Heart right ventricle (tissue), 16 donors: ENCODE measurements at regions not wholly inside any gene's neighbourhood (a gene's known extent, or its start where the extent isn't known, plus 50 kb on each side); places are given as distances from the start of the nearest gene placed in this dataset.

Source experiments
- ATAC-seq, 8 donors: fragments of 200-7000 bp; cut with Tn5 transposase; one replicate each; pipeline ENCODE4 v1.9.1; 2020; ENCODE audit warnings: mild to moderate bottlenecking in 8 of 8, moderate library complexity in 8 of 8, moderate number of reproducible peaks in 1 of 8
- DNase-seq, 2 donors: peaks; one replicate each; pipeline ENCODE4 v3.0.0-alpha.2; 2020
- H3K27ac ChIP-seq, 10 donors: fragments of 200-600 bp; sonication (generic) in 2 of 10; one replicate each; pipeline versions ENCODE4 v1.5.0 to v1.8.0; 2020 to 2022; ENCODE audit warnings: mild to moderate bottlenecking in 3 of 10
- H3K27me3 ChIP-seq, 7 donors: fragments of 200-600 bp; one replicate each; pipeline ENCODE4 v1.8.0; 2021 to 2022; ENCODE audit warnings: mild to moderate bottlenecking in 2 of 7
- H3K36me3 ChIP-seq, 9 donors: fragments of 200-600 bp; sonication (generic) in 1 of 9; one replicate each; pipeline versions ENCODE4 v1.5.0 to v1.8.0; 2020 to 2022; ENCODE audit warnings: mild to moderate bottlenecking in 2 of 9
- H3K4me1 ChIP-seq, 9 donors: fragments of 200-600 bp; sonication (generic) in 1 of 9; one replicate each; pipeline versions ENCODE4 v1.5.0 to v1.8.0; 2020 to 2022; ENCODE audit warnings: mild to moderate bottlenecking in 4 of 9
- H3K4me3 ChIP-seq, 10 donors: fragments of 200-600 bp; sonication (generic) in 2 of 10; one replicate each; pipeline versions ENCODE4 v1.5.0 to v1.8.0; 2020 to 2022; ENCODE audit warnings: mild to moderate bottlenecking in 7 of 10, moderate library complexity in 2 of 10
- H3K9me3 ChIP-seq, 11 donors: fragments of 200-600 bp in 10 of 11; sonication (generic) in 2 of 11; one replicate each; pipeline versions ENCODE4 v1.5.0 to v1.8.0; 2013 to 2022; ENCODE audit warnings: mild to moderate bottlenecking in 2 of 11, control low read depth in 1 of 11, moderate library complexity in 1 of 11
- CTCF ChIP-seq, 9 donors: fragments of 200-600 bp; sonication (generic) in 2 of 9; IDR thresholded peaks; one replicate each; pipeline versions ENCODE4 v1.5.0 to v1.8.0; 2021 to 2022; ENCODE audit warnings: antibody characterized with exemption in 9 of 9, mild to moderate bottlenecking in 5 of 9, moderate library complexity in 1 of 9
- WGBS, 2 donors: extraction: QIAGEN DNeasy Blood & Tissue Kit; methylation state at CpG; one replicate each; pipeline ENCODE4 v1.1.7; 2013; ENCODE audit warnings: inconsistent platforms in 1 of 2; 5-methylcytosine and 5-hydroxymethylcytosine counted together
- intact Hi-C, 10 donors: fragments of 100-400 bp; cut with DNase I; formaldehyde crosslinking; loops; one replicate each; pipeline versions ENCODE4 v1.11.1 to v1.14.2; 2022
- donor health status: Arrhythmogenic right ventricular cardiomyopathy.
- donor health status: ischemic (EF 13 %, LVEDD 7.1; RV severe dilation, severe dysfunction).
- donor health status: healthy with polysubstance abuse.
- donor health status: DM: no; HTN: yes; CAD: no.
- donor health status: DM: no; HTN: no; CAD: no.
- donor health status: ischemic (EF 25% LVEDD 6.9; RV normal size, moderate dysfunction).
- donor health status: ischemic (EF 25% LVEDD 5.7; RV mildly dilated, moderate dysfunction).
- donor health status: healthy.
- donor health status: DM: yes; HTN: yes; CAD: no.
- donor health status: Ischemic cardiomyopathy.
- donor health status: ischemic (EF 35%, LVEDD 5.7; RV mildly dilated, moderate dysfunction).
- donor health status: nonischemic (EF 11% LVEDD 7.7; RV severe dilation, severe dysfunction).
- donor health status: DM: yes; HTN: yes; CAD: no.
- donor health status: PGD.
- donor health status: ischemic (EF 29% LVEDD 5.4; RV normal size, mild dysfunction).
- donor health status: nonischemic (EF 23%, LVEDD 6.1; RV moderate dilation, normal function).

GRCh38 chr18:61225336-61225735, 107.9 kb upstream of the CDH20 start:
- Histone ChIP-seq H3K27ac (no peak overlapping the region), H3K9me3 (no peaks in the 10 kb centered on the region), H3K27me3 (no peaks in the 10 kb centered on the region), H3K4me1 (no peaks in the 10 kb centered on the region), H3K4me3 (no peak overlapping the region), H3K36me3 (no peaks in the 10 kb centered on the region)
- ATAC-seq (no peak), DNase-seq (no peak)
- TF ChIP-seq CTCF (IDR thresholded peaks at IDR 0.05): no peak
- intact Hi-C loops: no loop called here

- Histone ChIP-seq H3K27ac (no peak overlapping the region), H3K4me1 (no peaks in the 10 kb centered on the region), H3K4me3 (no peak overlapping the region), H3K9me3 (peaks cover 0 to 10% (median 0%) of the 10 kb centered on the region in 11 donors), H3K36me3 (no peaks in the 10 kb centered on the region), H3K27me3 (no peaks in the 10 kb centered on the region)
- DNase-seq: no peak
- intact Hi-C loops: no loop called here
- WGBS, 2 donors: 47 to 56% methylated on average over 7 of the region's 7 CpGs
- no peak for ATAC-seq
- no peak for TF ChIP-seq CTCF (IDR thresholded peaks at IDR 0.05)
Observed at GRCh38 chr18:61236356-61237057, 96.7 kb upstream of the CDH20 start.

GRCh38 chr18:61237529-61237928, 95.7 kb upstream of the CDH20 start:
- Histone ChIP-seq H3K4me1 (no peaks in the 10 kb centered on the region), H3K9me3 (peaks cover 0 to 10% (median 0%) of the 10 kb centered on the region in 11 donors), H3K27me3 (no peaks in the 10 kb centered on the region), H3K4me3 (no peak overlapping the region), H3K27ac (no peak overlapping the region), H3K36me3 (no peaks in the 10 kb centered on the region)
- no peak for TF ChIP-seq CTCF (IDR thresholded peaks at IDR 0.05)
- intact Hi-C loops: no loop called here
- ATAC-seq: no peak
- no peak for DNase-seq
- 70 to 73% methylated on average over 7 of the region's 7 CpGs for WGBS, 2 donors

- DNase-seq: no peak
- TF ChIP-seq CTCF (IDR thresholded peaks at IDR 0.05): no peak
- WGBS, 2 donors: 71 to 74% methylated on average over 5 of the region's 5 CpGs
- Histone ChIP-seq H3K4me1 (no peaks in the 10 kb centered on the region), H3K27me3 (no peaks in the 10 kb centered on the region), H3K27ac (no peak overlapping the region), H3K4me3 (no peak overlapping the region), H3K36me3 (no peaks in the 10 kb centered on the region), H3K9me3 (peaks cover 0 to 10% (median 0%) of the 10 kb centered on the region in 11 donors)
- no peak for ATAC-seq
- intact Hi-C loops: no loop called here
Observed at GRCh38 chr18:61239051-61239450, 94.2 kb upstream of the CDH20 start.
